HG03432 (cell line): ENCODE measurements at regions not wholly inside any gene's neighbourhood (a gene's known extent, or its start where the extent isn't known, plus 50 kb on each side); places are given as distances from the start of the nearest gene placed in this dataset.

Experiments used
- ATAC-seq: cut with Tn5 transposase; IDR thresholded peaks from one replicate; pipeline ENCODE4 v1.9.1; 2021; ENCODE audit warnings: mild to moderate bottlenecking, moderate library complexity; ENCODE audit not compliant: unreplicated experiment

DNA sequence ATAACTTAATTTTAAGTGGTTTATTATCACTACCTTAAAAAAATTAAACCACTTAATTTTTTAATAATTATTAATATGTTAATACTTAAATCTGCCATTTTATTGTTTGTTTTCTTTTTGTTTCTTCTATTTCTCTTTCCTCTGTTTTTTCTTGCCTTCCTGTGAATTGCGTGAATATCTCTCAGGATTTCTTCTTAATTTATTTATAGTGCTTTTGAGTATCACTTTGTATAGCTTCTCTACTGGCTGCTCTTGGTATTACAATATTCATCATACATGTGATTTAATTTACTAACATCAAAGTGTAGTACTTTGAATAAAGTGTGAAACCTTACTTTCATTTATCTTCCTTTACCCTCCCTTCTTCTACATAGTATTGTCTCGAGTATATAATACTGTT lies 349.5 kb upstream of the CPXCR1 start:
- no peak for ATAC-seq

DNA sequence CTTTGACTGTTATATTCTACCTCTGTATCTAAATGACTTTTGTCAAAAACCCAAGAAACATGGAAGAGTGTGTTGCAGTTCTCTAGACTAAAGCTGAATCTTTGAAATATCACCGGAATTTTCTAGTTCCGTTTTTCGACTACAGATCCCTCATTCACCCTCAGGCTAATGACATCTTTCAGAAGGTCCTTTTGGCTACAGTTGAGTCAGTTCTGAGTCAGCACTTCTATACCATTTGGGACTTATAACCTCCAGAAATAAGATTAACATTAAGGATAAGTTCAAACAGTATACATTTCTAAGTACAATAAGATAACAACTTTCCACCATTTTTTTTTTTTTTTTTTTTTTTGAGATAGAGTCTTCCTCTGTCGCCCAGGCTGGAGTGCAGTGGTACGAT lies 331.0 kb upstream of the CPXCR1 start:
- no peak for ATAC-seq

DNA sequence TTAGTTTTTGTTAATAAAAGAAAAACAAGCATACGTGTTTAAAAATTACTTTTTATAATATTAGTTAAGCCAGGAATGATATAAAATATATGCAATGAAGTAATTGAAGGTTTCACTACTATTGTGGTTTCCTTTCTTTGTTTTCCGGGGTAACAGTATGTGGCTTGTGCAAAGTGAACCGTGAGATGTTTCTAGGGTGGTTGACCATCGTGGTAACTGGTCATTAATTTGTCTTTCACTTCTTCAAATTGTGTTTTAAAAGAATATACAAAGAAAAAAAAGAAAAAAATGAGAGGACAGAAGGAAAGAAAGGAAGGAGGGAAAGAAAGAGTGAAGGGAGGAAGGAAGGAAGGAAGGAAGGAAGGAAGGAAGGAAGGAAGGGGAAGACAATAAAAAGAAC lies 330.1 kb upstream of the CPXCR1 start:
- no peak for ATAC-seq

DNA sequence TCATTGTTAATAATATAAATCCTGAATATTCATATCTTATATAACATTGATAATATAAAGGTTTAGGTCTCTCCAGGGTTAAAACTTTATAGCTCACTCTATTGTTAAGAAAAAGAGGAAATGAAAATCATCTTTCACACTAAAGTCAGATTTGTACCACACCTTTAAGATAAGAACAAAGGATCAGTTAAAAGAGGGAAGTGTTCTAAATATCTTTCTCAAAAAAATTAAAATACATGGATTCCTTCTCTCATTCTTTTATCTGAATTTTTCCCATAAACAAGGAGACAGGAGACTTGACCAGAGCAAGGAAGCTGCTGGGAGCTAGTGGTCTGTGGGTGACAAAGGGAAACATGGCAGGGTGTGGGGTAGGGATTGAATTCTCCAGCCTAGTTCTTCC lies 323.0 kb upstream of the CPXCR1 start:
- no peak for ATAC-seq

DNA sequence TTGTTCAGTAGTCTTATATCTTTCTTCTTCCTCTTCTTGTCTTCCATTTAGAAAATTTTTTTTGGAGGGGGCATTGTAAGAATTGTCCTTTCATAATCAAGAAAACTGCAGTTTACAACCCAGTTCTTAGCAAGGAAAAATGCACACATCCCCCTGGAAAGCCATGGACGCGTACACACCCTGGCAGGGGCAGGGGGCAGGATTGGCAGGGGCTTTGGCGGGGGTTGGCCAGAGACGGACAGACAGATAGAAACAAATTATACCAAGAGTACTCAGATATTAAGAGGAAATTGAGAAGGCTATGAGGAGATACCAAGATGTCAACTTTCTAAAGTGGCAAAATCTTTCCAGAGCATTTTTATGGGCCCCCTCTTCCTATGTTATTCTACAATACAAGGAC lies 322.5 kb upstream of the CPXCR1 start:
- ATAC-seq: no peak

DNA sequence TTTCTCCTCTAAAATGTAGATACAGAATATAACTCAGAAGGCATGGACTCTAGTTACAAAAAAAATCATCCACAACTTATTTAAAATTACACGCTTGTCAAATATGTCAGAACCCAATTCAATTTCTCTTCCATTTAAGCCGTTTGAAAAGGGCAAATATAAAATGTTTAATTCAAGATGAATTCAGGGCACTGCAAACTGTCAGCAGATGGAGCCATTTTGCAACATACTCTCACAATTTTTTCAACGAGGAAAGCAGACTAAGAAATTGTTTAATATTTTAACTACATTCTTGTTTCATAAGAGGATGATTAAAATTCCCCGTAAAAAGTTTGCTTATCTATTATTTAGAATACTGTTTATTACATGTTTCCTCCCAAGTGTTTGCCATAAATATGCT lies 321.3 kb upstream of the CPXCR1 start:
- ATAC-seq: no peak

DNA sequence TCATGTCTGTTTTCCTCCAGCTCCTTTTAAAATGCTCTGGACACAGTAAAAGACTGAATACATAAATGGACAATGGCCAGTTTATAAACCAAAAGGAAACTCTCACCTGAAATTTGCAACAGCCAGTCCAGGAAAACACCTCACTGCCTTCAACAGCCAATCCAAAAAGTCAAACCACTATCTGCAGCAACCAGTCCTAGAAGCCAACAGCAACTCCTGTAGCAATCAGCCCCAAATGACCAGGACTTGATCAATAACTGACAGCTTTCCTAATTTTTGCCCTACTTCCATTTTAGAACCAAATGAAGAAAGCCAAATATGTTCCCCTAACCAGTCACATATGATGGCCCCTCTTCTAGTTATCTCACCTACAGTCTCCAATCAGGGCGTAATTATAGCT lies 309.5 kb upstream of the CPXCR1 start:
- ATAC-seq: no peak

DNA sequence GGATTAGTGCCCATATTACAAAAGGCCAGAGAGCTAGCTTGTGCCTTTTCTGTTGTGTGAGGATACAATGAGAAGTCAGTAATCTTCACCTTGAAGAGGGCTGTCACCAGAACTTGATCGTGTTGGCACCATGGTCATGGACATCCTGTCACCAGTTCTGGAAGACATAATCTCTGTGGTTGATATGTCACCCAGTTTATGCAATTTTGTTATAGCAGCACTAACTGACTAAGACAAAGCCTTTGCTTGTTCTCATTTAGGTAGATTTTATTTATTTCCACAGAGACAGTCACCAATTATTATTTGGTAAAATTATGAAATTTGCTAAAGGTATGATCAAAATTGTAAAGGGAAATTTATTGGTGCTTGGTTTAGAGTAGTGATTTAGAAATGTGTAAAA lies 308.8 kb upstream of the CPXCR1 start:
- ATAC-seq: no peak

DNA sequence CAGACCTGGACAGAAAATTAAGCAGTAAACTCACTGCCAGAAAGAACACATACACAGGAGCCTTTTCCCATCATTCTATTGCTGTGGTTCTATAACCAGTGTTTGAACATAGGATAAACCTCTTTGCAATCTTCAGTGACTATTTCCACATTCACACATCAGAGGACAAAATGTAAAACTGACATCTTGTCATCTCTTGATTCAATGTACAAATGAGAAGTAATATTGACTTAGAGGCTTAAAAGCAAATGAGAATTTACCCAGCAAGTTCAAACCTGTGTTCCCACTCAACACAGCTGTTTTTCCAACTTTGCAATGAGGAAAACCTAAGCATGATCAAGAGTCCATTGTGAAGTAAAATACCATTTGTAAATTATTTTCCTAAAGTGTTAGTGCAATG lies 307.1 kb upstream of the CPXCR1 start:
- ATAC-seq: no peak
